Smooth muscle cell (in vitro differentiated cells): ENCODE measurements at regions not wholly inside any gene's neighbourhood (a gene's known extent, or its start where the extent isn't known, plus 50 kb on each side); places are given as distances from the start of the nearest gene placed in this dataset.

Source experiments
- DNase-seq: peaks from one replicate; lab custom pipeline; 2025; ENCODE audit not compliant: unreplicated experiment; lab: John Stamatoyannopoulos, UW
- H2AFZ ChIP-seq: fragments of 200-600 bp; sonication (generic); 2 replicates; pipeline ENCODE4 v1.6.0; 2016; ENCODE audit warnings: antibody characterized with exemption, low read depth, mild to moderate bottlenecking
- H3F3A ChIP-seq: fragments of 200-600 bp; sonication (generic); 2 replicates; pipeline ENCODE4 v1.6.0; 2017; ENCODE audit warnings: antibody characterized with exemption, low read depth
- H3K27ac ChIP-seq: fragments of 200-600 bp; sonication (generic); 2 replicates; pipeline ENCODE4 v1.5.1; 2016; ENCODE audit warnings: low read depth, mild to moderate bottlenecking
- H3K27me3 ChIP-seq: fragments of 200-600 bp; sonication (generic); 2 replicates; pipeline ENCODE4 v1.6.1; 2016; ENCODE audit warnings: low read depth, mild to moderate bottlenecking
- H3K36me3 ChIP-seq: fragments of 200-600 bp; sonication (generic); 2 replicates; pipeline ENCODE4 v1.5.1; 2016; ENCODE audit warnings: low read depth
- H3K4me1 ChIP-seq: fragments of 200-600 bp; sonication (generic); 2 replicates; pipeline ENCODE4 v1.5.1; 2016; ENCODE audit warnings: low read depth
- H3K4me2 ChIP-seq: fragments of 200-600 bp; sonication (generic); 2 replicates; pipeline ENCODE4 v1.6.0; 2016; ENCODE audit warnings: mild to moderate bottlenecking
- H3K4me3 ChIP-seq: fragments of 200-600 bp; sonication (generic); 2 replicates; pipeline ENCODE4 v1.5.1; 2016; ENCODE audit warnings: mild to moderate bottlenecking
- H3K79me2 ChIP-seq: fragments of 200-600 bp; sonication (generic); 2 replicates; pipeline ENCODE4 v1.6.0; 2016; ENCODE audit warnings: low read depth, mild to moderate bottlenecking
- H3K9ac ChIP-seq: fragments of 200-600 bp; sonication (generic); 2 replicates; pipeline ENCODE4 v1.6.0; 2016; ENCODE audit warnings: low read depth
- H3K9me3 ChIP-seq: fragments of 200-600 bp; sonication (generic); replicated peaks from 2 replicates; pipeline ENCODE4 v1.5.1; 2016; ENCODE audit warnings: low read depth
- H4K20me1 ChIP-seq: fragments of 200-600 bp; sonication (generic); 2 replicates; pipeline ENCODE4 v1.6.0; 2016; ENCODE audit warnings: low read depth
- CTCF ChIP-seq: fragments of 200-600 bp; sonication (generic); IDR thresholded peaks from 2 replicates; pipeline ENCODE4 v1.5.1; 2017; ENCODE audit warnings: borderline replicate concordance, mild to moderate bottlenecking, antibody characterized with exemption; ENCODE audit not compliant: insufficient read depth, poor library complexity, severe bottlenecking
- WGBS: methylation state at CpG from one replicate; pipeline ENCODE4 v1.1.7; 2016; ENCODE audit warnings: low lambda C conversion rate; 5-methylcytosine and 5-hydroxymethylcytosine counted together

GRCh38 chr13:106690779-106691178 is 122.8 kb upstream of the ARGLU1 start:
- no peaks in the 10 kb centered on the region for H3K27me3 ChIP-seq
- no peaks in the 10 kb centered on the region for H3K36me3 ChIP-seq
- no peaks in the 10 kb centered on the region for H4K20me1 ChIP-seq
- H2AFZ ChIP-seq: no peak overlapping the region
- H3K4me1 ChIP-seq: peaks cover 12% of the 10 kb centered on the region
- TF ChIP-seq CTCF: no peak
- H3K79me2 ChIP-seq: no peaks in the 10 kb centered on the region
- no peak overlapping the region for H3K27ac ChIP-seq
- 64% methylated on average over 6 of the region's 6 CpGs for WGBS
- H3F3A ChIP-seq: no peaks in the 10 kb centered on the region
- no peak overlapping the region for H3K4me3 ChIP-seq
- no peak overlapping the region for H3K9ac ChIP-seq
- no peaks in the 10 kb centered on the region for H3K9me3 ChIP-seq
- no peak overlapping the region for H3K4me2 ChIP-seq
- DNase-seq: no peak

- WGBS: 95% methylated on average over 1 of the region's 1 CpG
- Histone ChIP-seq H4K20me1 (no peaks in the 10 kb centered on the region), H3K27ac (no peak overlapping the region), H3K4me1 (peaks cover 21% of the 10 kb centered on the region), H3K4me2 (no peak overlapping the region), H3K9ac (no peak overlapping the region), H3K79me2 (no peaks in the 10 kb centered on the region), H3F3A (no peaks in the 10 kb centered on the region), H3K4me3 (no peak overlapping the region), H3K36me3 (no peaks in the 10 kb centered on the region), H2AFZ (no peak overlapping the region), H3K9me3 (no peaks in the 10 kb centered on the region), H3K27me3 (no peaks in the 10 kb centered on the region)
- TF ChIP-seq CTCF: no peak
- DNase-seq: no peak
Observed at GRCh38 chr13:106689906-106690305, 122.0 kb upstream of the ARGLU1 start.

- TF ChIP-seq CTCF: no peak
- no peak for DNase-seq
- Histone ChIP-seq H3F3A (no peaks in the 10 kb centered on the region), H3K27ac (no peak overlapping the region), H3K27me3 (no peaks in the 10 kb centered on the region), H3K4me2 (no peak overlapping the region), H3K4me3 (no peak overlapping the region), H3K9ac (no peak overlapping the region), H3K9me3 (no peaks in the 10 kb centered on the region), H3K36me3 (no peaks in the 10 kb centered on the region), H3K79me2 (no peaks in the 10 kb centered on the region), H3K4me1 (peaks cover 26% of the 10 kb centered on the region), H4K20me1 (no peaks in the 10 kb centered on the region), H2AFZ (no peak overlapping the region)
- WGBS: 77% methylated on average over 1 of the region's 1 CpG
Observed at GRCh38 chr13:106688940-106689339, 121.0 kb upstream of the ARGLU1 start.

GRCh38 chr13:106686163-106686562 is 118.2 kb upstream of the ARGLU1 start:
- Histone ChIP-seq H3K4me3 (no peak overlapping the region), H2AFZ (no peak overlapping the region), H3K9ac (no peak overlapping the region), H3K4me1 (peaks cover 31% of the 10 kb centered on the region), H3K27me3 (no peaks in the 10 kb centered on the region), H3K79me2 (no peaks in the 10 kb centered on the region), H4K20me1 (no peaks in the 10 kb centered on the region), H3K9me3 (no peaks in the 10 kb centered on the region), H3K36me3 (no peaks in the 10 kb centered on the region), H3K4me2 (no peak overlapping the region), H3F3A (no peaks in the 10 kb centered on the region), H3K27ac (no peak overlapping the region)
- 89% methylated on average over 3 of the region's 3 CpGs for WGBS
- no peak for DNase-seq
- no peak for TF ChIP-seq CTCF
